ENCODE measurements at regions not wholly inside any gene's neighbourhood (a gene's known extent, or its start where the extent isn't known, plus 50 kb on each side); places are given as distances from the start of the nearest gene placed in this dataset.

DNA sequence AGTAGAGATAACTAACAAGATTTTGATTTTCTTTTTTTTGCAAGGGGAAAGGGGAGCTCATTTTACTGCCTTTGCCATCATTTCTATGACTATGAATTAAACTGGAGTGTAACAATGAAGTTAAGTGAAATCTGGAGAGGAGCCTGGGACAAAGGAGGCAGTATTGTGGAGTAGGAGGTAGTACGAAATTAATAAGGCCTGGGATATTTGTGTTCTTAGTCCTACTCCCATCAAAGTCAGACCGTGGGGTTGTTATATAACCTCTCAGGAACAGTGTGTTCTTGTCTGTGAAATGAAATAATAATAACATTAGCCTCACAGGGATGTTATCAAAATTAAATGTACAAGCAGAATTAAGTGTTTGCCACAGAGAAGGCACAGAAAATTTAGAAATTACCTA lies 204.3 kb upstream of the EMCN start:
- H3K27ac Mint-ChIP-seq (ENCODE audit: unreplicated experiment): no peak overlapping the region
- peaks cover 1% of the 10 kb centered on the region for H3K27me3 Mint-ChIP-seq (ENCODE audit: unreplicated experiment)
- H3K9me3 Mint-ChIP-seq (ENCODE audit: unreplicated experiment): peaks cover 4% of the 10 kb centered on the region
- no peaks in the 10 kb centered on the region for H3K36me3 Mint-ChIP-seq (ENCODE audit: unreplicated experiment)
- no peak overlapping the region for H3K4me3 Mint-ChIP-seq (ENCODE audit: unreplicated experiment)
- TF ChIP-seq, protein P1, sequence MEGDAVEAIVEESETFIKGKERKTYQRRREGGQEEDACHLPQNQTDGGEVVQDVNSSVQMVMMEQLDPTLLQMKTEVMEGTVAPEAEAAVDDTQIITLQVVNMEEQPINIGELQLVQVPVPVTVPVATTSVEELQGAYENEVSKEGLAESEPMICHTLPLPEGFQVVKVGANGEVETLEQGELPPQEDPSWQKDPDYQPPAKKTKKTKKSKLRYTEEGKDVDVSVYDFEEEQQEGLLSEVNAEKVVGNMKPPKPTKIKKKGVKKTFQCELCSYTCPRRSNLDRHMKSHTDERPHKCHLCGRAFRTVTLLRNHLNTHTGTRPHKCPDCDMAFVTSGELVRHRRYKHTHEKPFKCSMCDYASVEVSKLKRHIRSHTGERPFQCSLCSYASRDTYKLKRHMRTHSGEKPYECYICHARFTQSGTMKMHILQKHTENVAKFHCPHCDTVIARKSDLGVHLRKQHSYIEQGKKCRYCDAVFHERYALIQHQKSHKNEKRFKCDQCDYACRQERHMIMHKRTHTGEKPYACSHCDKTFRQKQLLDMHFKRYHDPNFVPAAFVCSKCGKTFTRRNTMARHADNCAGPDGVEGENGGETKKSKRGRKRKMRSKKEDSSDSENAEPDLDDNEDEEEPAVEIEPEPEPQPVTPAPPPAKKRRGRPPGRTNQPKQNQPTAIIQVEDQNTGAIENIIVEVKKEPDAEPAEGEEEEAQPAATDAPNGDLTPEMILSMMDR (IDR thresholded peaks at IDR 0.05; ENCODE audit: partially characterized antibody, unreplicated experiment): no peak
- DNase-seq: no peak
- H3K4me1 Mint-ChIP-seq (ENCODE audit: low read depth, unreplicated experiment): peaks cover 16% of the 10 kb centered on the region

DNA sequence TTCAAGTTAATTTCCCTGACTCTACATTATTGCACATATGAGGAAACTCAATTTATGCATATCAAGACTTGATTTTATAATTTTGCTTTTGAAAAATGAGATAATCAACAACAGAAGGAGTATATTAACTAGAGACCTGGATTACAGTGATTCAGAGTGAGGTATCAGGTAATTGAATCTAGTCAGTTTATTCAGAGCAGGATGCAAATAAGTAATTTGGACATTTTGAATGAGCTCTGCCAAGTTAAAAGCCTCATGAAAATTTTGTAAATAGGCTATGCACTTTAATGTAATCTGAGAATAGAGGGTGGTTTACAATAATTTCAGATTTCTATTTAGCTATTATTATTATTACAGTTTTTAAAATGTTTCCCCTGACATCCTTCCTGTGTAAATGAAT lies 203.7 kb upstream of the EMCN start:
- peaks cover 1% of the 10 kb centered on the region for H3K27me3 Mint-ChIP-seq (ENCODE audit: unreplicated experiment)
- no peak overlapping the region for H3K4me3 Mint-ChIP-seq (ENCODE audit: unreplicated experiment)
- no peak for DNase-seq
- H3K36me3 Mint-ChIP-seq (ENCODE audit: unreplicated experiment): no peaks in the 10 kb centered on the region
- peaks cover 16% of the 10 kb centered on the region for H3K4me1 Mint-ChIP-seq (ENCODE audit: low read depth, unreplicated experiment)
- H3K9me3 Mint-ChIP-seq (ENCODE audit: unreplicated experiment): peaks cover 4% of the 10 kb centered on the region
- H3K27ac Mint-ChIP-seq (ENCODE audit: unreplicated experiment): peak overlapping the region; percentile 48
- TF ChIP-seq, protein P1 (IDR thresholded peaks at IDR 0.05; ENCODE audit: partially characterized antibody, unreplicated experiment): no peak

DNA sequence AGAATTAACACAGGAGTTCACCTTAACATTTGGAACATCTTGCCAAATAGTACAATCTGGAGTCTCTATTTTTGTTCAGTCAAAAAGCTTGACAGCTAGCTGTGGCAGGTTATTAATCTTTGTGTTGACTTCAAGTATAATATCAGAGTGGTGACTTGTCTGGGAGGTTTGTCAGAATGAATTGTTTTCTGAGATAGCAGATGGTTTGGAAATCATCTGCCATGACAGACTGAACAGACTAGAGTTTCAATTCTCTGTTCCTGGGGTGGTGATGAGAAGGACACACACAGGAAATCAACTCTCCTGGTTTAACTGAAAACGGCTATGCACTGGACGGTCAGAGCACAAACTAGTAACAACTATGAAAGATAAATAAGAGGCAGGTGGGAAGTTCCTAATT lies 203.3 kb upstream of the EMCN start:
- no peak overlapping the region for H3K4me3 Mint-ChIP-seq (ENCODE audit: unreplicated experiment)
- peak overlapping the region; percentile 48 for H3K27ac Mint-ChIP-seq (ENCODE audit: unreplicated experiment)
- DNase-seq: no peak
- no peaks in the 10 kb centered on the region for H3K36me3 Mint-ChIP-seq (ENCODE audit: unreplicated experiment)
- peaks cover 1% of the 10 kb centered on the region for H3K27me3 Mint-ChIP-seq (ENCODE audit: unreplicated experiment)
- TF ChIP-seq, protein P1 (IDR thresholded peaks at IDR 0.05; ENCODE audit: partially characterized antibody, unreplicated experiment): no peak
- peaks cover 16% of the 10 kb centered on the region for H3K4me1 Mint-ChIP-seq (ENCODE audit: low read depth, unreplicated experiment)
- H3K9me3 Mint-ChIP-seq (ENCODE audit: unreplicated experiment): peaks cover 4% of the 10 kb centered on the region

DNA sequence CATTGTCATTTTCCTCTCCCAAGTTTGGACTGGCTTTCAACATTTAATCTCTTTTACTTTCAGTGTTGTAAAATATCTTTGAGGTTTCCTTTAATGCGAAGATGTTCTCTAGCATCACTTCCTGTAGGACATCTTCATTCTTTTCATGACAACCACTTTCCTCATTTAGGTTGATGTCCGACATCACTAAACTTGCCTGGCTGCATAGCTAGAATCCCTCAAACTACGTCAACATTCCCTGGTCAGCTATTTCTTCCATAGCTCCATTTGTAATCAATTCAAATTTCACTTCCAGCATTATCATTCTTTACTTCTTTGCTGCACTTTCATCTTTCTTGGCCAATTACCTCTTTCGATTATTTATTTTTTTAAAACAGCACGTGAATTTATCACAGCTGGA lies 198.6 kb upstream of the EMCN start:
- H3K4me3 Mint-ChIP-seq (ENCODE audit: unreplicated experiment): no peak overlapping the region
- H3K27ac Mint-ChIP-seq (ENCODE audit: unreplicated experiment): no peak overlapping the region
- H3K27me3 Mint-ChIP-seq (ENCODE audit: unreplicated experiment): no peaks in the 10 kb centered on the region
- peaks cover 2% of the 10 kb centered on the region for H3K9me3 Mint-ChIP-seq (ENCODE audit: unreplicated experiment)
- DNase-seq: no peak
- peaks cover 9% of the 10 kb centered on the region for H3K4me1 Mint-ChIP-seq (ENCODE audit: low read depth, unreplicated experiment)
- TF ChIP-seq, protein P1 (IDR thresholded peaks at IDR 0.05; ENCODE audit: partially characterized antibody, unreplicated experiment): no peak
- H3K36me3 Mint-ChIP-seq (ENCODE audit: unreplicated experiment): no peaks in the 10 kb centered on the region

DNA sequence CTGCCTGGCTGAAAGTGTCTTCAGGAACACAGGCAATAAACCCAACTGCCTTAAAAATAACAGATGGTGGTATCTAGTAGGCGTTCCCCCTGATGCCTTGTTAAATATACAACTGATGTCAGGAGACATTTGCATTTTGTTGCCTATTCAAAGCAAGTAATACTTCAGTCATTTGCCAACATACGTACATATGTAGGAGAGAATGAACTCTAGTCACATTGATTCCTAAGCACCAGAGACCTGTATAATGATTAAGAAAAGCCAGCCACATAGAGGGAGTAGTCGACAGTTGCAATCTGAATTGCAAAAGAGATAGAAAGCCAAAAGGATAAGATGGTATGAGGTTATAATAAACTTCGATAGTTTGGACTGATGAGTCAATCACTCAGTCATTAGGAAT lies 191.0 kb upstream of the EMCN start:
- H3K9me3 Mint-ChIP-seq (ENCODE audit: unreplicated experiment): no peaks in the 10 kb centered on the region
- H3K27ac Mint-ChIP-seq (ENCODE audit: unreplicated experiment): no peak overlapping the region
- H3K27me3 Mint-ChIP-seq (ENCODE audit: unreplicated experiment): no peaks in the 10 kb centered on the region
- H3K4me1 Mint-ChIP-seq (ENCODE audit: low read depth, unreplicated experiment): no peaks in the 10 kb centered on the region
- no peak for DNase-seq
- H3K36me3 Mint-ChIP-seq (ENCODE audit: unreplicated experiment): no peaks in the 10 kb centered on the region
- TF ChIP-seq, protein P1 (IDR thresholded peaks at IDR 0.05; ENCODE audit: partially characterized antibody, unreplicated experiment): no peak
- H3K4me3 Mint-ChIP-seq (ENCODE audit: unreplicated experiment): no peak overlapping the region

All from glutamatergic neuron (in vitro differentiated cells).